Dermis blood vessel endothelial cell (primary cell): ENCODE measurements at regions not wholly inside any gene's neighbourhood (a gene's known extent, or its start where the extent isn't known, plus 50 kb on each side); places are given as distances from the start of the nearest gene placed in this dataset.

ENCODE experiments used
- DNase-seq: peaks from one replicate; pipeline ENCODE4 v3.0.0; 2010

- no peak for DNase-seq
These were observed 410.9 kb downstream of the UTRN start for GRCh38 chr6:144695858-144696533.

GRCh38 chr6:144696610-144697368, 411.7 kb downstream of the UTRN start:
- DNase-seq, result no peak

- DNase-seq, result no peak
These were observed 412.2 kb downstream of the UTRN start for GRCh38 chr6:144697369-144697760.

- no peak for DNase-seq
These were observed 412.7 kb downstream of the UTRN start for GRCh38 chr6:144697801-144698200.

GRCh38 chr6:144702781-144703180, 417.6 kb downstream of the UTRN start:
- no peak for DNase-seq

GRCh38 chr6:144710207-144710606, 425.1 kb downstream of the UTRN start:
- peak; percentile 82 for DNase-seq

GRCh38 chr6:144711661-144712060, 426.5 kb downstream of the UTRN start:
- no peak for DNase-seq

GRCh38 chr6:144712541-144712940, 427.4 kb downstream of the UTRN start:
- DNase-seq, result no peak

GRCh38 chr6:144714021-144714712, 429.0 kb downstream of the UTRN start:
- no peak for DNase-seq

- DNase-seq, result peak; percentile 17
These were observed 430.2 kb downstream of the UTRN start for GRCh38 chr6:144715344-144715743.

- no peak for DNase-seq
These were observed 433.3 kb downstream of the UTRN start for GRCh38 chr6:144718431-144718830.

GRCh38 chr6:144721232-144721631, 436.1 kb downstream of the UTRN start:
- no peak for DNase-seq

GRCh38 chr6:144722154-144722737, 437.1 kb downstream of the UTRN start:
- DNase-seq, result no peak

- DNase-seq, result no peak
These were observed 437.8 kb downstream of the UTRN start for GRCh38 chr6:144722925-144723324.

GRCh38 chr6:144723431-144723830, 438.3 kb downstream of the UTRN start:
- DNase-seq, result no peak

GRCh38 chr6:144724818-144725217, 439.7 kb downstream of the UTRN start:
- no peak for DNase-seq

- DNase-seq, result no peak
These were observed 440.8 kb downstream of the UTRN start for GRCh38 chr6:144725736-144726522.

GRCh38 chr6:144728804-144729203, 443.7 kb downstream of the UTRN start:
- no peak for DNase-seq

- DNase-seq, result no peak
These were observed 444.4 kb downstream of the UTRN start for GRCh38 chr6:144729502-144729901.

GRCh38 chr6:144730088-144730645, 445.0 kb downstream of the UTRN start:
- DNase-seq, result no peak

GRCh38 chr6:144731229-144731628, 446.1 kb downstream of the UTRN start:
- DNase-seq, result no peak

GRCh38 chr6:144736763-144737162, 451.6 kb downstream of the UTRN start:
- DNase-seq, result no peak
